OCI-LY7 (cell line): ENCODE measurements at regions not wholly inside any gene's neighbourhood (a gene's known extent, or its start where the extent isn't known, plus 50 kb on each side); places are given as distances from the start of the nearest gene placed in this dataset.

Experiments used
- CTCF ChIP-seq: fragments of 200-600 bp; sonication (generic); conservative IDR thresholded peaks from 2 replicates; pipeline ENCODE4 v1.5.1; 2014; ENCODE audit warnings: mild to moderate bottlenecking, antibody characterized with exemption, low read length, moderate library complexity, mixed read lengths
- EZH2phosphoT487 ChIP-seq: fragments of 200-600 bp; sonication (generic); IDR thresholded peaks from 2 replicates; pipeline ENCODE4 v1.6.1; 2018; ENCODE audit warnings: low read depth, borderline replicate concordance, mild to moderate bottlenecking, mixed run types, antibody characterized with exemption, low read length, moderate library complexity, mixed read lengths

GRCh38 chr17:14693382-14693781 is 392.5 kb downstream of the HS3ST3B1 start:
- TF ChIP-seq CTCF (no peak), EZH2phosphoT487 (no peak)
